KMS-11 (cell line): ENCODE measurements at regions not wholly inside any gene's neighbourhood (a gene's known extent, or its start where the extent isn't known, plus 50 kb on each side); places are given as distances from the start of the nearest gene placed in this dataset.

Experiments used
- H2AFZ ChIP-seq: fragments of 200-600 bp; sonication (generic); 2 replicates; pipeline ENCODE4 v1.6.1; 2016; ENCODE audit warnings: antibody characterized with exemption, mixed run types, low read depth
- H3K27ac ChIP-seq: fragments of 200-600 bp; sonication (generic); 2 replicates; pipeline ENCODE4 v1.6.1; 2016; ENCODE audit warnings: mild to moderate bottlenecking, mixed run types
- H3K27me3 ChIP-seq: fragments of 200-600 bp; sonication (generic); 2 replicates; pipeline ENCODE4 v1.6.1; 2017; ENCODE audit warnings: mild to moderate bottlenecking, low read depth, mixed run types, moderate library complexity; ENCODE audit not compliant: insufficient read depth
- H3K36me3 ChIP-seq: fragments of 200-600 bp; sonication (generic); 2 replicates; pipeline ENCODE4 v1.6.1; 2017; ENCODE audit warnings: mild to moderate bottlenecking, mixed run types; ENCODE audit not compliant: insufficient read depth
- H3K4me1 ChIP-seq: fragments of 200-600 bp; sonication (generic); 2 replicates; pipeline ENCODE4 v1.6.1; 2016; ENCODE audit warnings: mild to moderate bottlenecking, low read depth, mixed run types; ENCODE audit not compliant: poor library complexity, severe bottlenecking
- H3K4me2 ChIP-seq: fragments of 200-600 bp; sonication (generic); 2 replicates; pipeline ENCODE4 v1.7.0; 2016; ENCODE audit warnings: mild to moderate bottlenecking, mixed run types
- H3K4me3 ChIP-seq: fragments of 200-600 bp; sonication (generic); IDR thresholded peaks from 2 replicates; pipeline ENCODE4 v1.6.1; 2017; ENCODE audit warnings: low read depth, low read length, mixed read lengths; ENCODE audit not compliant: insufficient read depth
- H3K79me2 ChIP-seq: fragments of 200-600 bp; sonication (generic); 2 replicates; pipeline ENCODE4 v1.6.1; 2016; ENCODE audit warnings: low read depth, mixed run types; ENCODE audit not compliant: insufficient read depth
- H3K9ac ChIP-seq: fragments of 200-600 bp; sonication (generic); 2 replicates; pipeline ENCODE4 v1.6.1; 2016; ENCODE audit warnings: mild to moderate bottlenecking, mixed run types
- H4K20me1 ChIP-seq: fragments of 200-600 bp; sonication (generic); 2 replicates; pipeline ENCODE4 v1.6.1; 2016; ENCODE audit warnings: mild to moderate bottlenecking, mixed run types; ENCODE audit not compliant: insufficient read depth
- CTCF ChIP-seq: fragments of 200-600 bp; sonication (generic); conservative IDR thresholded peaks from 2 replicates; pipeline ENCODE4 v1.6.1; 2017; ENCODE audit warnings: low read depth, mild to moderate bottlenecking, antibody characterized with exemption, low read length, moderate library complexity, mixed read lengths

DNA sequence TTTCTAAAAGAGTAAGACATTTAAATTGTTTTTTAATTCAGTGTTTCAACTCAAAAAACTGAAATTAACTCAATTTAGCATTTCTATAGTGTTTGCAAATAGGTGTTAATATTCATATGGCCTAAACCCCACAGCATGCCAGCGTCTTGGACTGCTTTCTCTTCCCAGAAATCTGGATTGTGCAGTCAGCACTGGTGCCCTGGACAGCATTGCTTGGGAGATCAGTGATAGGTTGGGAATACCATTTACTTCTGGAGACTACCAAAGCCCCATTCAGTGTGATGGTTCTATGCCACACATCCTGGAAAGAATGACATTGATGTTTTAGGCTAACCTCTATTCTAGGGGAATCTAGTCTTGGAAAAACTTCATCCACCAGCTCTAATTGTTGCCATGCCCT, 455.0 kb upstream of the KLHL29 start:
- Histone ChIP-seq H3K4me1 (no peaks in the 10 kb centered on the region), H4K20me1 (no peaks in the 10 kb centered on the region), H3K9ac (no peak overlapping the region), H3K27me3 (no peaks in the 10 kb centered on the region), H3K79me2 (no peaks in the 10 kb centered on the region), H3K4me3 (no peak overlapping the region), H3K27ac (no peak overlapping the region), H3K36me3 (no peaks in the 10 kb centered on the region), H2AFZ (no peak overlapping the region), H3K4me2 (no peak overlapping the region)
- TF ChIP-seq CTCF: no peak

DNA sequence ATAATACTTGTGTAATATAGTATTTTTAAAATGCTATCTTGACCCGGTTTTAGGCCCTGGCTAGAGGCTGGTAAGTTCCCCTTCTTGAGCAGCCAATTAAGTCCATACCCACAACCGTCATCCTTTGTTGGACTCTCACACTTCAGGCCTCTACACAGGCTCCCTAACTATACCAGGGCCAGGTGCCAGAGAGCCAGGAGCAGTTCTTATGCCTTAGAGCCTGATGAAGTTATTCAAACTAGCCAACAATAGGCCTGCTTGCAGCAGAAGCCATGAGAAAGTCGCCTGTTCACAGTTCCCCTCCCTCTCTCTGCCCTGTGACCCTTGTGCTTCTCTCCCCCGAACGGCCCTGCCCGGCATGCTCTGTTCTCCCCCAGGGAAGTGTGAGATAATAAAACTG, 454.2 kb upstream of the KLHL29 start:
- Histone ChIP-seq H3K4me2 (no peak overlapping the region), H3K4me1 (no peaks in the 10 kb centered on the region), H3K27ac (no peak overlapping the region), H3K36me3 (no peaks in the 10 kb centered on the region), H3K27me3 (no peaks in the 10 kb centered on the region), H4K20me1 (no peaks in the 10 kb centered on the region), H3K79me2 (no peaks in the 10 kb centered on the region), H3K9ac (no peak overlapping the region), H2AFZ (no peak overlapping the region), H3K4me3 (no peak overlapping the region)
- TF ChIP-seq CTCF: no peak

GRCh38 chr2:22932288-22932687, 452.7 kb upstream of the KLHL29 start:
- H3K79me2 ChIP-seq: no peaks in the 10 kb centered on the region
- no peaks in the 10 kb centered on the region for H3K4me1 ChIP-seq
- H3K36me3 ChIP-seq: no peaks in the 10 kb centered on the region
- no peak overlapping the region for H3K4me3 ChIP-seq
- H3K27me3 ChIP-seq: no peaks in the 10 kb centered on the region
- no peak overlapping the region for H2AFZ ChIP-seq
- H3K4me2 ChIP-seq: no peak overlapping the region
- H4K20me1 ChIP-seq: no peaks in the 10 kb centered on the region
- no peak overlapping the region for H3K9ac ChIP-seq
- no peak overlapping the region for H3K27ac ChIP-seq
- no peak for TF ChIP-seq CTCF

GRCh38 chr2:22934747-22935146, 450.2 kb upstream of the KLHL29 start:
- H3K27ac ChIP-seq: no peak overlapping the region
- no peaks in the 10 kb centered on the region for H3K79me2 ChIP-seq
- H3K4me2 ChIP-seq: no peak overlapping the region
- H3K4me1 ChIP-seq: no peaks in the 10 kb centered on the region
- H2AFZ ChIP-seq: no peak overlapping the region
- H3K9ac ChIP-seq: no peak overlapping the region
- no peaks in the 10 kb centered on the region for H4K20me1 ChIP-seq
- H3K27me3 ChIP-seq: no peaks in the 10 kb centered on the region
- no peaks in the 10 kb centered on the region for H3K36me3 ChIP-seq
- no peak overlapping the region for H3K4me3 ChIP-seq
- no peak for TF ChIP-seq CTCF

DNA sequence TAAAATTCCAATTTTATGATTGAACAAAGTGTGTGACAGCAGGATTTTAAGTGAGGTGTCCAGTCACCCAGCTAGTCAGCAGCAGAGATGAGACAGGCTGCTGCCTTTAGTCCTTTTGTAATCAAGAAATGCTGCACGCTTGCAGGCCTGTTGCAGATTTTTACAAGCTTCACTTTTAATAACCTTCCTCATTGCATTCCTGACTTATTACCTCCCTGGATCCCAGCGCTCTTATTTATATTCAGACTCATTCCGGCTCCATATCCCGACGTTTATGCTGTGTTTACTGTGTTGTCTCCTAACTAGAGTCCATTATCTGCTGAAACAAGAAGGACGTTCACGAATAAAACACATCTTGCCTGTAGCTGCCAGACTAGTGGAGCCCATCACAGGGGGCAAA, 442.5 kb upstream of the KLHL29 start:
- Histone ChIP-seq H3K36me3 (no peaks in the 10 kb centered on the region), H3K4me1 (no peaks in the 10 kb centered on the region), H3K27me3 (no peaks in the 10 kb centered on the region), H2AFZ (no peak overlapping the region), H3K4me2 (no peak overlapping the region), H3K4me3 (no peak overlapping the region), H3K27ac (no peak overlapping the region), H3K79me2 (no peaks in the 10 kb centered on the region), H4K20me1 (no peaks in the 10 kb centered on the region), H3K9ac (no peak overlapping the region)
- TF ChIP-seq CTCF: no peak
